ENCODE measurements at regions not wholly inside any gene's neighbourhood (a gene's known extent, or its start where the extent isn't known, plus 50 kb on each side); places are given as distances from the start of the nearest gene placed in this dataset.

- no peak for TF ChIP-seq POLR2A (IDR thresholded peaks at IDR 0.05; ENCODE audit: low read depth, low read length)
- TF ChIP-seq CTCF (IDR thresholded peaks at IDR 0.05; ENCODE audit: extremely low read depth in 1 of 2, insufficient read depth in 1 of 2, low read depth in 1 of 2, low read length in 2 of 2) = no peak
- TF ChIP-seq JUN (IDR thresholded peaks at IDR 0.05; ENCODE audit: borderline replicate concordance, insufficient read depth, insufficient read length, low read depth) = no peak
- TF ChIP-seq EZH2 (IDR thresholded peaks at IDR 0.05; ENCODE audit: borderline replicate concordance, low read depth, low read length, severe bottlenecking) = no peak
- no peak for TF ChIP-seq POLR2AphosphoS5 (IDR thresholded peaks at IDR 0.05; ENCODE audit: insufficient read depth, low read depth, low read length)
- no peak for TF ChIP-seq FOS (IDR thresholded peaks at IDR 0.05; ENCODE audit: borderline replicate concordance, insufficient read depth, low read length)
- no peak for TF ChIP-seq MAX (IDR thresholded peaks at IDR 0.05; ENCODE audit: insufficient read depth, insufficient read length)
- TF ChIP-seq GATA2 (IDR thresholded peaks at IDR 0.05; ENCODE audit: insufficient read depth, insufficient read length, low read depth, low read length) = no peak
Observed at GRCh38 chr1:34645919-34646318, 108.9 kb upstream of the GJB5 start.

Measured in endothelial cell of umbilical vein (primary cell).